ENCODE measurements at regions not wholly inside any gene's neighbourhood (a gene's known extent, or its start where the extent isn't known, plus 50 kb on each side); places are given as distances from the start of the nearest gene placed in this dataset.

DNA sequence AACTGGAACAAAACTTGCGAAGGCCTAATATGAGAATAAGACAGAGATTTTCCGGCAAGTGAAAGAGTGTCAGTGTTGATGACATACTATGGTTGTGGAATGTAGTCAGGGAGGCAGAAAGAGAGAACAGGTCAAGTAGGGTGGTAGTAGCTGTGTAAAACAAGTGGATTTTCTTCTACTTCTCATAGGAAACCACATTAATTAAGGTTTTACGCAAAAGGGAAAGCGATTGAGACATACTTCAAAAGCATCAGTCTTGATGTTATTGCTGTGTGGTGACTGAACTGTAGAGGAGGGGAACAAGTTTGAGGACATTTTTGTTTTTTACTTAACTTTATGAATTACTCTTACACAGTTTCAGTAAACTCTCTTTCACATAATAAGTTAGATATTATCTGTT, 186.0 kb upstream of the CNTN5 start:
- no peak for DNase-seq

DNA sequence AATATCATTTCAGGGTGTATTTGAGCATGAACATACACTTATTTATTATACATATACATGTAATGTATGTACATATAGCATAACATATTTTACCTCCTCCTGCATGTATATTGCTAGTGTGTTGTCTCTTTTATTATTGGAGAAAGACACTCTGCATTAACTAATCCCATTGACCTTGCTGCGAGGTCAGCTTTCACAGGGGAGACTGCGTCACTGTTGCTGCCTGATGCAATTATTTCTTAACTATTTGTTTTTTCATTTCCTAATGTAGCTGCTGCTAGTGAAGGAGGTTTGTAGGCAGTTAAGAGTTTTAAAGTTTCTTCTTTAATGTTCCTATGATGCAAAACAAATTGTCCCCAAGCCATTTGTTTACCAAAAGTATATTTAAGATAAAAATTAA, 185.4 kb upstream of the CNTN5 start:
- no peak for DNase-seq

DNA sequence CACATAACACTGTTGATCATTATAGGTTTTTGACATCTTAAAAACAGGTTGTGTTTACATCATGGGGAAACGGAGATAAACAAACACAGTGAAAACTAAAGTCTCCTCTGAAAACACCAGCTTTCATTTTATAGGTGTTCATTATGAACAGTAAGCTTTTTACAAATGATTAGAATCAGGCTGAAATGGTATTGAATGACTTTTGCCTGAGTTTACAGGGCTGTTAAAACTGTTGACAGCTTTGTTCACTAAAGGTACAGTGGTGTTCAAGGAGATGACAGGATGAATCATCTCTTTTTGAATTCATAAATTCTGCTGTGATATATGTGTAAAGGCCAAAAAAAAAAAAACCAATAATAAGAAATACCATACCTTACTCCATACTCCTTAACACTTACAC, 184.6 kb upstream of the CNTN5 start:
- no peak for DNase-seq

DNA sequence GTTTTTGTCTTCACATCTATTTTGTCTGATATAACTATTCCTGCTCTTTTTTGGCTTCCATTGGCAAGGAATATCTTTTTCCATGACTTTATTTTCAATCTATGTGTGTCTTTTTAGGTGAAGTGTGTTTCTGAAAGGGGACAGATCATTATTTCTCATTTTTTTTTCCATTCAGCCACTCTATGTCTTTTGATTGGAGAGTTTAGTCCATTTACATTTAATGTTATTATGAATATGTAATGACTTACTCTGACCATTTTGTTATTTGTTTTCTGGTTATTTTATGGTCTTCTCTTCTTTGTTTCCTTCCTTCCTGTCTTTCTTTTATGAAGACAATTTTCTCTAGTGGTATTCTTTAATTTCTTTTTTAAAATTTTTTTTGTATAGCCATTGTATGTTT, 178.6 kb upstream of the CNTN5 start:
- no peak for DNase-seq

DNA sequence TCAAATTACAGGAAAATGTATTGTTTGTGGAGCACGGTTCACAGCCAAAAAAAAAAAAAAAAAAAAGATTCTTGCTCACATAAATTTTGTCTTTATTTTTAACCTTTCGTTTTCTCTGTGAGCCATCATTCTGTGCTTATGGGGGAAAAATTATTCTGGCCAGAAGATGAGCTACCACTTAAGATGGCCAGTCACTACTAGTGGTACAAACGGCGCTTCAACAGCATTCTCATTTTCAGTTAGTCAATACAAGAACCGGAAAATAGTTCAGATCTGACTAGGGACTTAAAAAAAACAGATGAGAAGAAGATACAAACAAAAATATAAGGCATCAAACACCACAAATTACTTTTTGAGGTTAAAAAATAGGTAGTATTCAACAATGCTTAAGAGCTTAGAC, 158.6 kb upstream of the CNTN5 start:
- DNase-seq = no peak

DNA sequence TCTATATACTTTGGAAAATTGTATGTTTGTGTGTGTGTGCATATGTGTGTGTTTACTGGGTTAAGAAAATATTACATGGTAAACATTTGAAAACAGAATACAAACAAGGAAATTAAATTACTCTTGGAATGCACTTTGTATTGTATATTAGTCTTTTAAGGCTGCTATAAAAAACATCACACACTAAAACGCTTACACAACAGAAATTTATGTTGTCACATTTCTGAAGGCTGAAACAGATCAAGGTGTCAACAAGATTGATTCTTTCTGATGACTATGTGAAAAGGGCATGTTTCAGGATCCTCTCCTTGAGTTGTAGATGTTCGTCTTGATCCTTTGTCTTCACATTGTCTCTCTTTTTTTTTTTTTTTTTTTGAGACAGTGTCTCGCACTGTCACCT, 149.1 kb upstream of the CNTN5 start:
- DNase-seq = no peak

DNA sequence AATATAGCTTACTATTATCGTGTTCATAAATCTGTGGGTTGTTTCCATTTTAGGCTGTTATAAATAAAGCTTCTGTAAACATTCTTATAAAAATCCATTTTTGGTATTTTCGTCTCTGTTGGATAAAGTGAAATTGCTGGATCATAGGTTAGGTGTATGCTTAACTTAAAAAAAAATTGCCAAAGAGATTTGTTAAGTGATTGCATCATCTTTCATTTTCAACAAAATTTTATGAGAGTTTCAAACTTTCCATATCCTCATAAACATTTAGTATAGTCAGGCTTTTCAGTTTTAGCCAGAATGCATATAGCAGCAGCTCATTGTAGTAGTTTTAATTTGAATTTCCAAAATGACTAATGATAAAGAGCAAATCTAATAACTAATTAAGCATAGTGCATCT, 146.7 kb upstream of the CNTN5 start:
- DNase-seq = no peak

DNA sequence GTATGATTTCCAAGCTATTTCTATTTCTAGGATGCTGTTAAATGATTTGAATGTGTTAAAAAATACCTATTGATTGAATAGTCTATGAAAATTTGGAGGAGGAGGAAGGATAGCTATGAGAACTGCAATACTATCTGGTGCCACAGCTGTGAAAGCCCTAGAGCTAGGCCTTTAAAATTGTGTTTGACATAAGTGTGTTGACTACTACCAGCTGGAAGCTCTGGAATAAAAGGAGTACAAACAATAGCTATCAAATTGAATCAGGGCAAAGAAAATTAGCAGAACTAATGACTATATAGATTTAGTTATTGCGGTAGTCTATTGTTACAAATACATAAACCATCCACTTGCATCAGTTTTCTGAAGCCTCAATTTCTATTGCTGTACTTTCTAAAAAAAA, 124.8 kb upstream of the CNTN5 start:
- DNase-seq = no peak

DNA sequence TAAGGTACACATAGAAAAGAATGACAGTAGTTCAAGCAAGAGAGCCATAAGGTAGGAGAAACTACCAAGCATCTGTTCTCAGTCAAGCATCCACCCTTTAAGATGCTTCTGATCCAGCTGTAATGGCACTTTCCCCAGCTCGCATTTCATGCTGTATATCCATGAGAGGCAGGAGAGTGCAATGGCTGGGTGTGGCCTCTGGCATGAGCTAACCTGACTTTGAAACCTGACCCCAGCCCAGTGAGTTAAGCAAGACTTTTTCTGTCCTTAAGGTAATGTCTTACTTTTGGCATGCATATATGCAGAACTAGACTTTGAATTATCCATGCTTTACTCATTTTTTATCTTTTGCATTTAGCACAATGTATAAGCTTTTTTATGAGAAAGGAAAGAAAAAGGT, 79.8 kb upstream of the CNTN5 start:
- no peak for DNase-seq

DNA sequence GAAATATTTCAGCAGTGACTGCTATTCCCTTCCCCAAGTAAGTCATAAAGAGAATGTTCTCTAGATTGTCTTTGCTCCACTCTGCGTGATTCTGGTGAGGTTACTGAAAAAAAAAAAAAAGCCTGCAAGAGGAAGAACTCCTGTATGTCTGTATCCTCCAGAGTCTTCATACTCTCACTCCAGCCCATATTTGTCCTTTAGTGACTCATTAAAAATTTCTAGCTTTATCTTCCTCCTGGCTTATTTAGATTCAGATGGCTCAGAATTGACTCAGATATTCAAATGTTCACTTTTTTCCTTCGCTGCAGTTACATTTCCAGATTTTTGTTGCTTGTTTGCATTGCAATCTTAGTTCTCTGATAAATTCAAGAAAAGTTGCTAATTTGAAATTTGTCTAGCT, 76.3 kb upstream of the CNTN5 start:
- no peak for DNase-seq

DNA sequence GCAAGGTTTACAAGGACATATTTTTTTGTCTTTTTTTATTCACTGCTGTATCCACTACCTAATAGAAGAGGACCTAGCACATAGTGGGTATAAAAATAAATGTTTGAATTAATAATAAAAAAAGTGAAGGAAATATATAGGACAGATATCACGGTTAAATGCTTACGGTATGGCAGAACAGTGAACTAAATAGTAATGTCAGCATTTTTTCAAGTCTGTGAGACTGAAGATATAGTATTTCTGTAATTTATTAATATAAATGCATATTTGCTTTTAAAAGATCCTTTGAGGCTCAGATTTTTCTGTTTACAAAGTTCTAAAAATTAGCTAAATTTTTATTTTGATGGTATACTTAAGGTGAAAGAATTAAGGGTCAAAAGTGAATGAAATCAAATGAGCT, 68.6 kb upstream of the CNTN5 start:
- DNase-seq = no peak

DNA sequence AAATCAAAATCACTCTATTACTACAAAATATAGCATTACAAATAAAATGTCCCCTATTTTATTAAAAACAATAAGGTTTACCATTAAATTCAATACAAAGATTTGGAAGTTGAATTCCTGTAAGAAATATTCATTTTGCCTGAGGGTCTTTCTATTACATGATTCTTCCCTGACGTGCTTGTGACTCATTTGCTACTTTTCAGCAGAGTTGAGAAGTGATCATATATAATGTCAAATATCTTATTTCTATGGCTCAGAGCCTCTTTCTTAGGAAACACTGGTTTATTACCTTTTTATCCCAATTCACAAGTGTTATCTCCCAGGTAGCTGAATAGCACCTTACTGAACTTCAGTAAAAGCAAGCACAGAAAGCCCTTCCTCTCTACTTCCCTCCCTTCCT, 65.2 kb upstream of the CNTN5 start:
- DNase-seq = no peak

DNA sequence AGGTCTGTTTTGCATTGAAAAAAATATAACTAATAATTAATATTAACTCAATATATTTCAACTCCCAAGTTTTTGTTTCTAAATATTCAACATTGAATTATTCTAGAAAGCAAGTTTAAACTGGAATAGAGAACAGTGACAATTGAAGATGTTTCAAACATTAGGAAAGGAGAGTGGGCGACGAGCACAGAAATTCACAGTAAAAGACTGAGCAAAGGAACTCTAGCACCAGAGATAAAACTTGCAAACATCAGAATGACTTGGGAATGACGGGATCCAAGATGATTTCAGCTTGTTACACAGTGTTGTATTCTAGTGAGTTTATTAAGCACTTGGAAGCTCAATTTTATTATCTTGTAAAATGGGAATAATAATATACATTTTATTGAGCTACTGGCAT, 56.6 kb upstream of the CNTN5 start:
- no peak for DNase-seq

DNA sequence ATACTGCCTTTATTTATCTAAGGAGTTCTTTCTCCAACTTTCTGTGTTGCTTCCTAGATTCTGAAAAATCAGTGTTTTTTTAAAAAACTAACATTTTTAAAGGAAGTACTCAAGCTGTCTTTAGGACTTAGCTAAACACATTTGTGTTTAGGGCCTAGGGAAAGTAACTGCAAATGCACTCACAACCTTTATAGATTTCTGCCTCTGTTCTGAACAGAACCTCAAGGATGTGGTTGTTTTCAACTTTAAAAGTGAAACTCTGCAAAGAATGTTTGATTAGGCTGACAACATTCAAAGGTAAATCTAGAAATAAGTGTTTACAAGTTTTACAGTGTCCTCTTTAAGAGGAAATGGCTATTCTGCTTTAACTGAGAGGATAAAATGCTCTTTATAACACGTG, 55.4 kb upstream of the CNTN5 start:
- no peak for DNase-seq

DNA sequence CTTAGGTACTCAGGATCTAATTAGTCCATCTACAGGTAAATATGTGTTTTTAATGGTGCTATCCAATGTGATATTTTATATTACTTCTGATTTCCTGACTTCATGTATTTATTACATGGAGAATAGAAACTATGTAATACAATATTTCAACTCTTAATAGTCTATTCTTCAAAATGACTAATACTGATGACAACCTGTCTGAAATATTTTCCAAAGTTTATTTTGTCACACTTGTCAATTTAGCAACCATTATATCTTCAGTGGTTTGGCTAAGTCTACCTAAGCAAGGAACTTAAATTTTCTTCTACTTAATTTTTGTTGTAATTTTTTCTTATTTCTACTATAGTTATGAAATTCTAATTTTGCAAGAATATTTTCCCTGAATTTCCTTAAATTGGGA, 55.0 kb upstream of the CNTN5 start:
- DNase-seq = no peak

DNA sequence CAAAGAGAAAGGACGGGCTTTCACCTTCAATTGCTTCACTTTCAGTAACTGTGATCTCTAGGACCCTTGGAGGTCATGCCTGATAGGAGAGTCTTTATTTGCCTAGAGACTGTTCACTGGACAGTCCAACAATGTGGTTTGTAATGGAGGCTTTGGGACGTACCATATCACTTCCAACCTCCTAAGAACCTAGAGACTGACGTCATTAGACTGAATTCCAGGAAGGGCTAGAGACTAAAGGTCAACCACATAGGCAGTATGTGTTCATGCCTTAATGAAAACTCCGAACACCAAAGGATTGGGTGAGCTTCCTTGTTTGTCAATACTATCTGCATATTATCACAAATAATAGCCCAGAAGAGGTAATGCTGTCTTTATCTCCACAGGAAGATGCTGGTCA, 53.7 kb upstream of the CNTN5 start:
- DNase-seq = no peak
